ENCODE measurements at regions not wholly inside any gene's neighbourhood (a gene's known extent, or its start where the extent isn't known, plus 50 kb on each side); places are given as distances from the start of the nearest gene placed in this dataset.
"Not testable (repeated sequence)": the region's sequence is repeated elsewhere in the genome, so short reads cannot be mapped to it uniquely, and the experiment has no call there.

DNA sequence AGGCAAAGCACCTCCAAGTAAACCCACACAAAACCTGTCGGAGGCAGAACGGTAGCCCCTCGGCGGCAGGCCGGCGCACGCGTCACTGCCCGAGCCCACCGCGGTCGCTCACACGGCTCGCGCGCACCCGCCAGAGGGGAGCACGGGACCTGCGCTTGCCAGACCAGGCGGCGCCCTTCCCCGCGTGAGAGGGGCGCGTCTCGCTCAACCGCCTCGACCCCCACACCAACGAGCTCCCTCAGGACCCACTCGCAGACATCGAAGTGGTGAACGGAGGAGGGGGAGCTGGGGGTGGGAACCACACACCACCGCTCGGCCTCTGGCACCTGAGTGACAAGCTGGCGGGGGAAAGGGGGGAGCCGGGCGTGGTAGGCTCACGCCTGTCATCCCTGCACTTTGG is 1513.4 kb upstream of the DEFB115 start:
- Histone ChIP-seq H3K27me3 (ENCODE audit: control insufficient read depth, low read length) (no peaks in the 10 kb centered on the region), H3K4me2 (ENCODE audit: low read length) (no peak overlapping the region), H3K36me3 (ENCODE audit: control insufficient read depth, low read length) (no peaks in the 10 kb centered on the region), H3K4me3 (ENCODE audit: low read length) (no peak overlapping the region), H3K27ac (ENCODE audit: low read depth, low read length) (no peak overlapping the region), H3F3A (ENCODE audit: control insufficient read depth, insufficient read depth) (no peaks in the 10 kb centered on the region), H3K9me2 (replicated peaks; ENCODE audit: control insufficient read depth, low read length) (no peaks in the 10 kb centered on the region), H3K4me1 (ENCODE audit: control insufficient read depth, low read length) (no peaks in the 10 kb centered on the region), H3K9me3 (ENCODE audit: control insufficient read depth, insufficient read depth, low read length) (peaks cover 17% of the 10 kb centered on the region; the same call in 1 of the 2 replicates), H4K20me1 (ENCODE audit: control insufficient read depth, insufficient read depth, low read depth, low read length) (no peaks in the 10 kb centered on the region), H3K79me2 (ENCODE audit: control insufficient read depth, low read length) (no peaks in the 10 kb centered on the region)
- TF ChIP-seq, protein P1, sequence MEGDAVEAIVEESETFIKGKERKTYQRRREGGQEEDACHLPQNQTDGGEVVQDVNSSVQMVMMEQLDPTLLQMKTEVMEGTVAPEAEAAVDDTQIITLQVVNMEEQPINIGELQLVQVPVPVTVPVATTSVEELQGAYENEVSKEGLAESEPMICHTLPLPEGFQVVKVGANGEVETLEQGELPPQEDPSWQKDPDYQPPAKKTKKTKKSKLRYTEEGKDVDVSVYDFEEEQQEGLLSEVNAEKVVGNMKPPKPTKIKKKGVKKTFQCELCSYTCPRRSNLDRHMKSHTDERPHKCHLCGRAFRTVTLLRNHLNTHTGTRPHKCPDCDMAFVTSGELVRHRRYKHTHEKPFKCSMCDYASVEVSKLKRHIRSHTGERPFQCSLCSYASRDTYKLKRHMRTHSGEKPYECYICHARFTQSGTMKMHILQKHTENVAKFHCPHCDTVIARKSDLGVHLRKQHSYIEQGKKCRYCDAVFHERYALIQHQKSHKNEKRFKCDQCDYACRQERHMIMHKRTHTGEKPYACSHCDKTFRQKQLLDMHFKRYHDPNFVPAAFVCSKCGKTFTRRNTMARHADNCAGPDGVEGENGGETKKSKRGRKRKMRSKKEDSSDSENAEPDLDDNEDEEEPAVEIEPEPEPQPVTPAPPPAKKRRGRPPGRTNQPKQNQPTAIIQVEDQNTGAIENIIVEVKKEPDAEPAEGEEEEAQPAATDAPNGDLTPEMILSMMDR (IDR thresholded peaks at IDR 0.05; ENCODE audit: low read depth, low read length, poor library complexity, severe bottlenecking): no peak
- no peak for TF ChIP-seq EZH2phosphoT487 (IDR thresholded peaks at IDR 0.05; ENCODE audit: borderline replicate concordance, low read length)

DNA sequence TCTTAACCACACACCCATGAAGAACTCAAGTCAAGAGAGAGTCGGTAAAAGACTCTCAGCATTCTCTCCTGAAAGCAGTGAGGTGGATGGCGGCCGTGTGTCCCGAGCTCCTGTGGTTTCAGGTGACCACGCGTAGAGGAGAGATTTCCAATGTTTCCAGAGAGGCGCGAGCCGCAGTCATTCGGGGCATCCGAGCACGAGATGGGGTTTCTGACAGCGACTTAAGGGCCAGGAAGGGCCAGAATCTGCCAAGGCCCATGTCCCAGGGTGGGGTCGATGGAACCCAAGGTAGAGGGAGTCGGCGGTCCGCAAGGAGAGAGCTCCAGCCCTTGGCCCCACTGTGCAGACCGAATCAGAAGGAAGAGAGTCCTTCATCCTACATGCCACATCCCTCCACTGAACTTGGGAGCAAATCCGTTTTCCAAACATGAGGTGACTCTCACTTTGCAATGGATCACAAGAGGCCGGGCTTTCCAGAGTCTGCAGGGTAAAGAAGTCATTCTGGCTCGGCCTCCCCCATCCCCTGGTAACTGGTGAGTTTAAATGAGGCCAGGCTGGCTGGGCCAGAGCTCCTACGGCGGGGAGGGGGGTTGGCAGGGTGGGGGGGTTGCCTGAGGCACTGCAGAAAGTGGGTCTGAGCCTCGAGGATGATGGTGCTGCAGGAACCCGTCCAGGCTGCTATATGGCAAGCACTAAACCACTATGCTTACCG is 1511.8 kb upstream of the DEFB115 start:
- not testable (repeated sequence) for H3K4me1 ChIP-seq (ENCODE audit: control insufficient read depth, low read length); H4K20me1 ChIP-seq (ENCODE audit: control insufficient read depth, insufficient read depth, low read depth, low read length); H3K36me3 ChIP-seq (ENCODE audit: control insufficient read depth, low read length); H3K27ac ChIP-seq (ENCODE audit: low read depth, low read length); H3K9me2 ChIP-seq (replicated peaks; ENCODE audit: control insufficient read depth, low read length); H3F3A ChIP-seq (ENCODE audit: control insufficient read depth, insufficient read depth); H3K79me2 ChIP-seq (ENCODE audit: control insufficient read depth, low read length); H3K4me3 ChIP-seq (ENCODE audit: low read length); H3K27me3 ChIP-seq (ENCODE audit: control insufficient read depth, low read length); H3K4me2 ChIP-seq (ENCODE audit: low read length)
- H3K9me3 ChIP-seq (ENCODE audit: control insufficient read depth, insufficient read depth, low read length): peaks cover 13% of the 10 kb centered on the region; the same call in 1 of the 2 replicates

DNA sequence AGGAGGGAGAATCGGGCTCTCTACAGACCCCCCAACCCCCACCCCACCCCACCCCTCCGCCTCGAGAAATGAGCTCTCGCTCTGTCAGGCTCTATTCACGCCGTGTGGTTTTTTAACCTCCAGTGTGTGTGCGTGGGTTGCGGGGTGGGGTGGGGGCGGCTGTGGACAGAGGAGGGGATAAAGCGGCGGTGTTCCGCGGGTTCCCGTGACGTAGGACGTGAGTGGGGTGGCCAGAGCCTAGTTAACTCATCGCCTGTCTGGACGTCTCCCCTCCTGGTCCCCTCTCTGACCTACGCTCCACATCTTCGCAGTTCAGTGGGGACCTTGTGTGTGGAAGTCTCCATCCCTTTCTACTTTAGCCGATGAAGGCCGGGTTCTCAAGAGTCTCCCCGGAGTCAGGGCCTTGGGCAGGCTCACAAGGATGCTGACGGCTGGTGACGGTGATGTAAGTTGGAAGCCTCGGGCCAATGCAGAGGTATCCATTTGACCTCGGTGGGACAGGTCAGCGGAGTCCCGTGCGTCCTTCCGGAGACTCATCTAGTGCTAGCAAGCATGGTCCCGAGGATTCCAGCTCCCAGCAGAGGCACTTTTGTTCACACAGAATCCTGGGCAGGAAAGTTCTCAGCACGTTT is 1507.1 kb upstream of the DEFB115 start:
- Histone ChIP-seq H3K27me3 (ENCODE audit: control insufficient read depth, low read length) (no peaks in the 10 kb centered on the region), H3K27ac (ENCODE audit: low read depth, low read length) (no peak overlapping the region), H3K9me3 (ENCODE audit: control insufficient read depth, insufficient read depth, low read length) (no peaks in the 10 kb centered on the region; the same call in 1 of the 2 replicates), H3K4me2 (ENCODE audit: low read length) (no peak overlapping the region), H3K9me2 (replicated peaks; ENCODE audit: control insufficient read depth, low read length) (no peaks in the 10 kb centered on the region), H4K20me1 (ENCODE audit: control insufficient read depth, insufficient read depth, low read depth, low read length) (no peaks in the 10 kb centered on the region), H3K79me2 (ENCODE audit: control insufficient read depth, low read length) (no peaks in the 10 kb centered on the region), H3K36me3 (ENCODE audit: control insufficient read depth, low read length) (no peaks in the 10 kb centered on the region), H3K4me3 (ENCODE audit: low read length) (no peak overlapping the region), H3F3A (ENCODE audit: control insufficient read depth, insufficient read depth) (no peaks in the 10 kb centered on the region), H3K4me1 (ENCODE audit: control insufficient read depth, low read length) (no peaks in the 10 kb centered on the region)
- no peak for TF ChIP-seq EZH2phosphoT487 (IDR thresholded peaks at IDR 0.05; ENCODE audit: borderline replicate concordance, low read length)
- TF ChIP-seq, protein P1 (IDR thresholded peaks at IDR 0.05; ENCODE audit: low read depth, low read length, poor library complexity, severe bottlenecking): no peak

DNA sequence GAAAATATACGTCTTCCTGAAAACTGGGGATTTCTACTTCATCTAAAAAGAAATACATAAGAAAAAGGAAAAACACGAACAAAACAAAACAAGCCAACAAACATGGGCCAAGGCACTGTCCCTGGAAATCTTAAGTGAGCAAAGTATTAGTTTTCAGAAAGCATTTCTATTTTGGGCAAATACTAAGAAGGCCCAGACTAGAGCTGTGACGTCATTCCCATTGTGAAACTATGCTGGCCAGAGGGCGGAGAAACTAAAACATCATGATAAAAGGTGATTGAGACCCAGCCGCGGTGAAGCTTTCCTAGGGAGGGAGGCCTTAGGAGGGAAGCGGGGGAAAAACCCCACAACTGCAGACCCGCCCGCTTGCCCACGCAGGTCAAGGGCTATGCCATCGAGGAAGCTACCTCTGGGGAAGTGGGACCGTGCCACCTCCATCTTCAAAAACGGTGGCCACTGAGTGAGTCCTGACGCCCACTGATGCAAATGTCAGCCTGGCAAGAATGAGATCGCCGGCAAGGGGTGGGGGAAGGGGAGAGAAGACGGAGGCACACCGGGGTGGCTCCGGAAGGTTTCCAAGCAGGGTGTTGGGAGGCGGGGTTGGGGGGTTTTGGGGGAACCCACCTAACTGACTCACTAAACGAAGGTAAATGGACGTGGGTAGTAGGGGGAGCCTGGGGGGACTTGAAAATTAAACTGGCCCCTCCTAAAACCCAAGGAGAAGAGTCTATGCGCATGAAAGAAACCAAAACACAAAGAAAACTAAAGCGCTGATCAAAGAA is 1504.6 kb upstream of the DEFB115 start:
- H3K9me2 ChIP-seq (replicated peaks; ENCODE audit: control insufficient read depth, low read length); H3K79me2 ChIP-seq (ENCODE audit: control insufficient read depth, low read length); H3K27ac ChIP-seq (ENCODE audit: low read depth, low read length); H3F3A ChIP-seq (ENCODE audit: control insufficient read depth, insufficient read depth); H3K27me3 ChIP-seq (ENCODE audit: control insufficient read depth, low read length); H4K20me1 ChIP-seq (ENCODE audit: control insufficient read depth, insufficient read depth, low read depth, low read length); H3K36me3 ChIP-seq (ENCODE audit: control insufficient read depth, low read length); H3K4me2 ChIP-seq (ENCODE audit: low read length); H3K4me3 ChIP-seq (ENCODE audit: low read length); H3K9me3 ChIP-seq (ENCODE audit: control insufficient read depth, insufficient read depth, low read length); H3K4me1 ChIP-seq (ENCODE audit: control insufficient read depth, low read length): not testable (repeated sequence)

DNA sequence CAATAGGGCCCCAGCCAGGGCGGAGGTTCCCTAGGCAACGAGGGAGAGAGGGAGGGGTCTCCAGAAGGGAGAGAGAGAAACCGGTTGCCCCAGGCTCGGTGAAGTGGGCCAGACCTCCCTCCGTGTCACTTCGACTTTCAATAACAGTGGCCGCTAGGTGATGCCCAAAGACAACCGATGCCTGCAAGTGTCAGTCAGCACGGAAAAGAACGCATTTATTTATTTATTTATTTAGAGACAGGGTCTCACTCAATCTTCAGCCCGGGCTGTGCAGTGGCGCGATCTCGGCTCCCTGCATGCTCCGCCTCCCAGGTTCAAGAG is 1504.1 kb upstream of the DEFB115 start:
- H3K4me3 ChIP-seq (ENCODE audit: low read length); H3K36me3 ChIP-seq (ENCODE audit: control insufficient read depth, low read length); H3F3A ChIP-seq (ENCODE audit: control insufficient read depth, insufficient read depth); H3K9me2 ChIP-seq (replicated peaks; ENCODE audit: control insufficient read depth, low read length); H4K20me1 ChIP-seq (ENCODE audit: control insufficient read depth, insufficient read depth, low read depth, low read length); H3K4me1 ChIP-seq (ENCODE audit: control insufficient read depth, low read length); H3K79me2 ChIP-seq (ENCODE audit: control insufficient read depth, low read length); H3K27me3 ChIP-seq (ENCODE audit: control insufficient read depth, low read length); H3K4me2 ChIP-seq (ENCODE audit: low read length); H3K27ac ChIP-seq (ENCODE audit: low read depth, low read length); H3K9me3 ChIP-seq (ENCODE audit: control insufficient read depth, insufficient read depth, low read length): not testable (repeated sequence)

DNA sequence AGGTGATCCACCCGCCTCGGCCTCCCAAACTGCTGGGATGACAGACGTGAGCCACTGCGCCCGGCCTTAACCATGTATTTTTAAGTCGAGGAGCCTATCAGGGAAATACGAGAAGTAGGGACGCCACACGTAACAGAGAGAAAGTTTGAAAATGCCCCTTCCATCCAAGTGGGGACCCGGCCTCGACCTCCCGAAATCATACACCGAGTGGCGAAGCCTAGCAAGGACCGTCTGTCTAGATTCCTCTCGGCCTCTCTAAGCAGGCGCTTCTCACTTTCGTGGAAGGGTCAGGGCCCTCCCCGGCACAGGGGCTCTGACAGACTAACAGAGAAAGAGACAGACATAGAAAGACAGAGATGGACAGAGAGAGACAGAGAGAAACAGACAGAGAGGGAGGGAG is 1503.6 kb upstream of the DEFB115 start:
- not testable (repeated sequence) for H3K4me1 ChIP-seq (ENCODE audit: control insufficient read depth, low read length); H3F3A ChIP-seq (ENCODE audit: control insufficient read depth, insufficient read depth); H3K27me3 ChIP-seq (ENCODE audit: control insufficient read depth, low read length); H3K9me2 ChIP-seq (replicated peaks; ENCODE audit: control insufficient read depth, low read length); H3K36me3 ChIP-seq (ENCODE audit: control insufficient read depth, low read length); H4K20me1 ChIP-seq (ENCODE audit: control insufficient read depth, insufficient read depth, low read depth, low read length); H3K27ac ChIP-seq (ENCODE audit: low read depth, low read length); H3K79me2 ChIP-seq (ENCODE audit: control insufficient read depth, low read length); H3K4me2 ChIP-seq (ENCODE audit: low read length); H3K4me3 ChIP-seq (ENCODE audit: low read length); H3K9me3 ChIP-seq (ENCODE audit: control insufficient read depth, insufficient read depth, low read length)
